Esophagus squamous epithelium (tissue), 5 donors: ENCODE measurements at regions not wholly inside any gene's neighbourhood (a gene's known extent, or its start where the extent isn't known, plus 50 kb on each side); places are given as distances from the start of the nearest gene placed in this dataset.

Experiments used
- DNase-seq: peaks from one replicate; lab custom pipeline; 2025; lab: John Stamatoyannopoulos, UW
- H3K27ac ChIP-seq, 4 donors: fragments of 200-600 bp; sonication (generic); one replicate each; pipeline ENCODE4 v1.5.1; 2016 to 2019; ENCODE audit warnings: mild to moderate bottlenecking in 1 of 4
- H3K27me3 ChIP-seq, 4 donors: fragments of 200-600 bp; sonication (generic); 1 replicate in 3 of 4; 2 replicates in 1 of 4; pipeline versions ENCODE4 v1.5.1 to v1.6.0; 2017 to 2021; ENCODE audit warnings: antibody characterized with exemption in 1 of 4
- H3K36me3 ChIP-seq, 3 donors: fragments of 200-600 bp; sonication (generic); one replicate each; pipeline ENCODE4 v1.5.1; 2016 to 2019
- H3K4me1 ChIP-seq, 3 donors: fragments of 200-600 bp; sonication (generic); one replicate each; pipeline ENCODE4 v1.5.1; 2017 to 2019
- H3K4me3 ChIP-seq, 4 donors: fragments of 200-600 bp; sonication (generic); 1 replicate in 3 of 4; 2 replicates in 1 of 4; pipeline ENCODE4 v1.5.1; 2016 to 2019; ENCODE audit warnings: mild to moderate bottlenecking in 2 of 4, moderate library complexity in 1 of 4
- H3K9me3 ChIP-seq, 3 donors: fragments of 200-600 bp; sonication (generic); one replicate each; pipeline ENCODE4 v1.5.1; 2016 to 2019
- POLR2A ChIP-seq, 4 donors: fragments of 450-650 bp; IDR thresholded peaks; one replicate each; pipeline ENCODE4 v1.6.1; 2017; ENCODE audit warnings: antibody characterized with exemption in 4 of 4, mild to moderate bottlenecking in 4 of 4, moderate library complexity in 3 of 4
- WGBS, 2 donors: methylation state at CpG; one replicate each; pipeline ENCODE4 v1.1.5; 2018; 5-methylcytosine and 5-hydroxymethylcytosine counted together
- intact Hi-C: fragments of 100-400 bp; cut with DNase I; formaldehyde crosslinking; loops from one replicate; pipeline ENCODE4 v1.15.0; 2022
- TF ChIP-seq, protein P1 (sequence below), 6 experiments: fragments of 450-650 bp in 4 of 6; fragments of 200-600 bp in 2 of 6; sonication (generic) in 2 of 6; IDR thresholded peaks; one replicate each; pipeline ENCODE4 v1.5.1; 2016 to 2019; ENCODE audit warnings: antibody characterized with exemption in 6 of 6, mild to moderate bottlenecking in 4 of 6, moderate library complexity in 4 of 6
- donor health status: DM: yes; HTN: yes; CAD: no.

- intact Hi-C loops = no loop called here
- no peaks in the 10 kb centered on the region for H3K9me3 ChIP-seq
- no peak overlapping the region for H3K4me3 ChIP-seq
- DNase-seq = no peak
- H3K27me3 ChIP-seq = no peaks in the 10 kb centered on the region
- TF ChIP-seq, protein P1, sequence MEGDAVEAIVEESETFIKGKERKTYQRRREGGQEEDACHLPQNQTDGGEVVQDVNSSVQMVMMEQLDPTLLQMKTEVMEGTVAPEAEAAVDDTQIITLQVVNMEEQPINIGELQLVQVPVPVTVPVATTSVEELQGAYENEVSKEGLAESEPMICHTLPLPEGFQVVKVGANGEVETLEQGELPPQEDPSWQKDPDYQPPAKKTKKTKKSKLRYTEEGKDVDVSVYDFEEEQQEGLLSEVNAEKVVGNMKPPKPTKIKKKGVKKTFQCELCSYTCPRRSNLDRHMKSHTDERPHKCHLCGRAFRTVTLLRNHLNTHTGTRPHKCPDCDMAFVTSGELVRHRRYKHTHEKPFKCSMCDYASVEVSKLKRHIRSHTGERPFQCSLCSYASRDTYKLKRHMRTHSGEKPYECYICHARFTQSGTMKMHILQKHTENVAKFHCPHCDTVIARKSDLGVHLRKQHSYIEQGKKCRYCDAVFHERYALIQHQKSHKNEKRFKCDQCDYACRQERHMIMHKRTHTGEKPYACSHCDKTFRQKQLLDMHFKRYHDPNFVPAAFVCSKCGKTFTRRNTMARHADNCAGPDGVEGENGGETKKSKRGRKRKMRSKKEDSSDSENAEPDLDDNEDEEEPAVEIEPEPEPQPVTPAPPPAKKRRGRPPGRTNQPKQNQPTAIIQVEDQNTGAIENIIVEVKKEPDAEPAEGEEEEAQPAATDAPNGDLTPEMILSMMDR (IDR thresholded peaks at IDR 0.05) = no peak
- TF ChIP-seq POLR2A (IDR thresholded peaks at IDR 0.05) = no peak
- no peak overlapping the region for H3K27ac ChIP-seq
- H3K4me1 ChIP-seq = no peaks in the 10 kb centered on the region
- 74 to 84% methylated on average over 5 of the region's 5 CpGs for WGBS, 2 donors
- no peaks in the 10 kb centered on the region for H3K36me3 ChIP-seq
These were observed 124.1 kb downstream of the TRIML1 start for GRCh38 chr4:188263321-188263720.

DNA sequence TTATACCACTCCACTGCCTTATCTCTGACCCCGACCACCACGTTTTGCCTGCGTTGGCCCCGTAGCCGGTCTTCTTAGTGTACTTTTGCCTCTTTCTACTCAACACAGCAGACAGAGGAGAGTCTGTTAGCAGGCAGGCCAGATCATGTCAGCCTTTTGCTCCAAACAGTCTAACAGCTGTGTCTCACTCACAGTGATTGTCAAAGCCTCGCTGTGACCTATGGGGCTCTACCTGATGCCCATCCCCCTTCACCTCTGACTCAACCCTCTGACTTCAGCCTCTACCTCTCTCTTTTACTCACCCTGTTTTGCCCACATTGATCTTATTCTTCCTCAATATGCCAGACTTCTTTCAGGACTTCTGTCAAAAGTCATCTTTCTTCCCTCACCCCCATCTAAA, 127.1 kb downstream of the TRIML1 start:
- intact Hi-C loops = no loop called here
- TF ChIP-seq, protein P1 (IDR thresholded peaks at IDR 0.05) = no peak
- TF ChIP-seq POLR2A (IDR thresholded peaks at IDR 0.05) = no peak
- DNase-seq = no peak

GRCh38 chr4:188268131-188268908, 129.1 kb downstream of the TRIML1 start:
- intact Hi-C loops = no loop called here
- Histone ChIP-seq H3K27ac (no peak overlapping the region), H3K9me3 (no peaks in the 10 kb centered on the region), H3K4me3 (no peak overlapping the region), H3K36me3 (no peaks in the 10 kb centered on the region), H3K4me1 (no peaks in the 10 kb centered on the region), H3K27me3 (no peaks in the 10 kb centered on the region)
- TF ChIP-seq, protein P1 (IDR thresholded peaks at IDR 0.05) = no peak
- TF ChIP-seq POLR2A (IDR thresholded peaks at IDR 0.05) = no peak
- WGBS, 2 donors = 82% methylated on average over 12 to 13 of the region's 13 CpGs
- no peak for DNase-seq

More for the DNA sequence above, 127.1 kb downstream of the TRIML1 start:
- no peaks in the 10 kb centered on the region for H3K36me3 ChIP-seq
- no peaks in the 10 kb centered on the region for H3K4me1 ChIP-seq
- H3K27ac ChIP-seq = no peak overlapping the region
- H3K27me3 ChIP-seq = no peaks in the 10 kb centered on the region
- WGBS, 2 donors = 44 to 53% methylated on average over 6 of the region's 6 CpGs
- no peaks in the 10 kb centered on the region for H3K9me3 ChIP-seq
- H3K4me3 ChIP-seq = no peak overlapping the region

DNA sequence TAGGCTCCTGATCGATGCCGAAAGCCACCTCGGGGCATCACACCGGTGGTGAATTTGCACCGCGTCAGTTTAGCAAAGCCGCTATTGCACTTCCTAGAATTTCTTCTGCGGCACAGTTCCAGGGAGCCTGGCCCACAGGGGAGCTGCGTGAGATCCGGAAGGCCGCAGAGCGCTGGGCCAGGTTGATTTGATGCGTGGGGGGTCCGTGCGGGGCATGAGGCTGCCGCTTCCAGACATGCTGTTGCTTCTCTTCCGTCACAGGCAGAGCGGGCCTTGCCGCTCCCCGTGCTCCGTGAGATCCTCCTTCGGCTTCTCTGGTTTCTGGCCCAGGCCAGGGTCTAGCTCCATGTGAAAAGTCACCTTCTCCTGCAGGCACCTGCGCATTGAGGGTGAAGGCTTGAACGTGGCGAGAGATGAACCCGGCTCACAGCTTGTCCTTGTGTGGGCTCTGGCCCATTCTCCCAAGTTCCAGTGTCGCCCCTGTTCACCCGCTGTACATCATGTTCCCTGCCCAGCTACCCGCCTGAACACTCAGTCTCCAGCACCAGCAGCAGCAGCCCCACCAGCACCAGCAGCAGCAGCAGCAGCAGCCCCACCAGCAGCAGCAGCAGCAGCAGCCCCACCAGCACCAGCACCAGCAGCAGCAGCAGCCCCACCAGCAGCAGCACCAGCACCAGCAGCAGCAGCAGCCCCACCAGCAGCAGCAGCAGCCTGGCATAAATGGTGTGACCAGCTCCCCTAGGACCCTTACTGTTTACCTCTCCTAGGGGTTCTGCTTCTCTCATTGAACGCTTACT, 131.2 kb downstream of the TRIML1 start:
- Histone ChIP-seq H3K27ac (no peak overlapping the region), H3K27me3 (no peaks in the 10 kb centered on the region), H3K4me1 (no peaks in the 10 kb centered on the region), H3K9me3 (no peaks in the 10 kb centered on the region), H3K36me3 (no peaks in the 10 kb centered on the region), H3K4me3 (no peak overlapping the region)
- intact Hi-C loops = no loop called here
- TF ChIP-seq, protein P1 (IDR thresholded peaks at IDR 0.05) = no peak
- TF ChIP-seq POLR2A (IDR thresholded peaks at IDR 0.05) = no peak
- 92 to 94% methylated on average over 17 to 25 of the region's 30 CpGs for WGBS, 2 donors
- DNase-seq = no peak

DNA sequence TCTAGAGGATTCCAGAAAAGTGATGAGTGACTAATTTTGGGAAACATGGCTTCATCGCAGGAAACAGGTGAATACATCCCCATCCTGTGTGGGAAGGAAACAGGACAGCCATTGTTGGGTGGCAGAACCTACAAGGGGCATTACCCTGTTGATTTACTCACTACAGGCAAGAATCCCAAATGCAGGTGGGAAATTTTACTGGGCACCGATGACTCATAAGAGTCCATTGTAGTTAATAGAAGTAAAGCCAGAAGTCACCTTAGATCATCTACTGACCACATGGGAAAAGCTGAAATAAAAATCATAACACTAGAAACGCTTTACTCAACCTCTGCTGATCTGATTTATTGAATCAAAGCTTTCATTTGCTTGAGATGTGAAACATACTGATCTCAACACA, 136.4 kb downstream of the TRIML1 start:
- no peak overlapping the region for H3K4me3 ChIP-seq
- no peak for DNase-seq
- no peaks in the 10 kb centered on the region for H3K27me3 ChIP-seq
- TF ChIP-seq POLR2A (IDR thresholded peaks at IDR 0.05) = no peak
- TF ChIP-seq, protein P1 (IDR thresholded peaks at IDR 0.05) = no peak
- no peaks in the 10 kb centered on the region for H3K36me3 ChIP-seq
- intact Hi-C loops = no loop called here
- WGBS, 2 donors = 73 to 78% methylated on average over 3 of the region's 3 CpGs
- H3K9me3 ChIP-seq = no peaks in the 10 kb centered on the region
- no peak overlapping the region for H3K27ac ChIP-seq
- H3K4me1 ChIP-seq = no peaks in the 10 kb centered on the region
